Fibroblast of lung (primary cell): ENCODE measurements at regions not wholly inside any gene's neighbourhood (a gene's known extent, or its start where the extent isn't known, plus 50 kb on each side); places are given as distances from the start of the nearest gene placed in this dataset.

ENCODE experiments used
- DNase-seq, 2 donors: peaks; one replicate each; pipeline versions ENCODE4 v3.0.0 to v3.0.0-alpha.2; 2010; ENCODE audit warnings: low read depth in 2 of 2
- H2AFZ ChIP-seq: 2 replicates; pipeline ENCODE4 v1.5.1; 2012; ENCODE audit warnings: low read length, control low read depth, inconsistent platforms
- H3K27ac ChIP-seq: 2 replicates; pipeline ENCODE4 v1.5.1; 2011; ENCODE audit warnings: low read length, control low read depth; ENCODE audit not compliant: insufficient read depth
- H3K27me3 ChIP-seq: 2 replicates; pipeline ENCODE4 v1.5.1; 2011; ENCODE audit warnings: mild to moderate bottlenecking, low read length; ENCODE audit not compliant: control insufficient read depth, insufficient read depth
- H3K36me3 ChIP-seq: 2 replicates; pipeline ENCODE4 v1.5.1; 2011; ENCODE audit warnings: low read length; ENCODE audit not compliant: control insufficient read depth, insufficient read depth
- H3K4me1 ChIP-seq: 2 replicates; pipeline ENCODE4 v1.5.1; 2011; ENCODE audit warnings: low read length; ENCODE audit not compliant: control insufficient read depth, insufficient read depth; ENCODE audit errors: extremely low read depth
- H3K4me2 ChIP-seq: 2 replicates; pipeline ENCODE4 v1.5.1; 2011; ENCODE audit warnings: low read length, control low read depth; ENCODE audit not compliant: insufficient read depth; ENCODE audit errors: extremely low read depth
- H3K4me3 ChIP-seq, 4 experiments: fragments of 200-600 bp in 1 of 4; sonication (generic) in 1 of 4; replicated peaks in 1 of 4; 2 replicates each; pipeline ENCODE4 v1.5.1; 2011 to 2016; ENCODE audit warnings: low read length in 4 of 4, low read depth in 3 of 4, mild to moderate bottlenecking in 3 of 4, control low read depth in 2 of 4, inconsistent platforms in 1 of 4, mixed read lengths in 1 of 4; ENCODE audit not compliant: insufficient read depth in 1 of 4; ENCODE audit errors: control extremely low read depth in 1 of 4
- H3K79me2 ChIP-seq: 2 replicates; pipeline ENCODE4 v1.5.1; 2012; ENCODE audit warnings: mild to moderate bottlenecking, low read length, inconsistent platforms; ENCODE audit not compliant: control insufficient read depth, insufficient read depth
- H3K9ac ChIP-seq: 2 replicates; pipeline ENCODE4 v1.5.1; 2011; ENCODE audit warnings: mild to moderate bottlenecking, low read length, control low read depth; ENCODE audit not compliant: insufficient read depth
- H3K9me3 ChIP-seq: 2 replicates; pipeline ENCODE4 v1.5.1; 2012; ENCODE audit warnings: low read depth, low read length; ENCODE audit not compliant: control insufficient read depth, insufficient read depth
- H4K20me1 ChIP-seq: 2 replicates; pipeline ENCODE4 v1.5.1; 2011; ENCODE audit warnings: low read length; ENCODE audit not compliant: control insufficient read depth, insufficient read depth; ENCODE audit errors: extremely low read depth
- EZH2 ChIP-seq: IDR thresholded peaks from 2 replicates; pipeline ENCODE4 v1.5.1; 2012; ENCODE audit warnings: low read length, control low read depth, mild to moderate bottlenecking; ENCODE audit errors: missing control alignments
- TF ChIP-seq, protein P1 (sequence below), 2 donors: IDR thresholded peaks in 1 of 2; conservative IDR thresholded peaks in 1 of 2; 1 replicate in 1 of 2; 2 replicates in 1 of 2; pipeline ENCODE4 v1.5.1; 2011 to 2012; ENCODE audit warnings: low read length in 2 of 2, control low read depth in 1 of 2, inconsistent platforms in 1 of 2, low read depth in 1 of 2, mild to moderate bottlenecking in 1 of 2

DNA sequence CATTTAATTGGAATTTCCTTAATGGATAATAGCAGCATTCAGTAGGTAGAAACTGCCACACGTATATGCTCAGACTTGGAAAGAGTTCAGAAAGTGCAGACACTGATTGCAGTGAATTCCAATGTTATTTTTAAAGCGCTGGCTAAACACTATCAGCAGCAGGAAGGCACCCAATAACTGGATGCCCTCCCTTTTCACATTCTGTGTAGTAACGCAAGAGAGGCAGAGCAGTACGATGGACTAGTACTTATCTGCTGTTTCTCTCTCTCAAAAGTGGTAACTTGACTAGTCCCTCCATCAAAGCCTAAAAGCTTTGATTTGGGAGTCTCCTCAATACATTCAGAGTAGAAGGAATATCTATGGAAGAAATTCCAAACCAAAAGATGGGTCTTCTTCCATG is 791.0 kb downstream of the TMTC2 start:
- no peak for DNase-seq
- H3K4me3 ChIP-seq, result no peak overlapping the region
- TF ChIP-seq, protein P1, sequence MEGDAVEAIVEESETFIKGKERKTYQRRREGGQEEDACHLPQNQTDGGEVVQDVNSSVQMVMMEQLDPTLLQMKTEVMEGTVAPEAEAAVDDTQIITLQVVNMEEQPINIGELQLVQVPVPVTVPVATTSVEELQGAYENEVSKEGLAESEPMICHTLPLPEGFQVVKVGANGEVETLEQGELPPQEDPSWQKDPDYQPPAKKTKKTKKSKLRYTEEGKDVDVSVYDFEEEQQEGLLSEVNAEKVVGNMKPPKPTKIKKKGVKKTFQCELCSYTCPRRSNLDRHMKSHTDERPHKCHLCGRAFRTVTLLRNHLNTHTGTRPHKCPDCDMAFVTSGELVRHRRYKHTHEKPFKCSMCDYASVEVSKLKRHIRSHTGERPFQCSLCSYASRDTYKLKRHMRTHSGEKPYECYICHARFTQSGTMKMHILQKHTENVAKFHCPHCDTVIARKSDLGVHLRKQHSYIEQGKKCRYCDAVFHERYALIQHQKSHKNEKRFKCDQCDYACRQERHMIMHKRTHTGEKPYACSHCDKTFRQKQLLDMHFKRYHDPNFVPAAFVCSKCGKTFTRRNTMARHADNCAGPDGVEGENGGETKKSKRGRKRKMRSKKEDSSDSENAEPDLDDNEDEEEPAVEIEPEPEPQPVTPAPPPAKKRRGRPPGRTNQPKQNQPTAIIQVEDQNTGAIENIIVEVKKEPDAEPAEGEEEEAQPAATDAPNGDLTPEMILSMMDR (conservative IDR thresholded peaks at IDR 0.05 in 1 of 2, IDR thresholded peaks at IDR 0.05 in 1 of 2; ENCODE audit: low read depth in 1 of 2, low read length in 2 of 2), result no peak
- no peak for TF ChIP-seq EZH2
- no peak overlapping the region for H3K27ac ChIP-seq
- H3K4me2 ChIP-seq, result no peak overlapping the region
- no peaks in the 10 kb centered on the region for H3K27me3 ChIP-seq
- no peaks in the 10 kb centered on the region for H4K20me1 ChIP-seq
- H3K79me2 ChIP-seq, result no peaks in the 10 kb centered on the region
- H3K4me1 ChIP-seq, result no peaks in the 10 kb centered on the region
- H3K9ac ChIP-seq, result no peak overlapping the region
- H2AFZ ChIP-seq, result no peak overlapping the region
- H3K36me3 ChIP-seq, result no peaks in the 10 kb centered on the region
- H3K9me3 ChIP-seq, result no peaks in the 10 kb centered on the region

DNA sequence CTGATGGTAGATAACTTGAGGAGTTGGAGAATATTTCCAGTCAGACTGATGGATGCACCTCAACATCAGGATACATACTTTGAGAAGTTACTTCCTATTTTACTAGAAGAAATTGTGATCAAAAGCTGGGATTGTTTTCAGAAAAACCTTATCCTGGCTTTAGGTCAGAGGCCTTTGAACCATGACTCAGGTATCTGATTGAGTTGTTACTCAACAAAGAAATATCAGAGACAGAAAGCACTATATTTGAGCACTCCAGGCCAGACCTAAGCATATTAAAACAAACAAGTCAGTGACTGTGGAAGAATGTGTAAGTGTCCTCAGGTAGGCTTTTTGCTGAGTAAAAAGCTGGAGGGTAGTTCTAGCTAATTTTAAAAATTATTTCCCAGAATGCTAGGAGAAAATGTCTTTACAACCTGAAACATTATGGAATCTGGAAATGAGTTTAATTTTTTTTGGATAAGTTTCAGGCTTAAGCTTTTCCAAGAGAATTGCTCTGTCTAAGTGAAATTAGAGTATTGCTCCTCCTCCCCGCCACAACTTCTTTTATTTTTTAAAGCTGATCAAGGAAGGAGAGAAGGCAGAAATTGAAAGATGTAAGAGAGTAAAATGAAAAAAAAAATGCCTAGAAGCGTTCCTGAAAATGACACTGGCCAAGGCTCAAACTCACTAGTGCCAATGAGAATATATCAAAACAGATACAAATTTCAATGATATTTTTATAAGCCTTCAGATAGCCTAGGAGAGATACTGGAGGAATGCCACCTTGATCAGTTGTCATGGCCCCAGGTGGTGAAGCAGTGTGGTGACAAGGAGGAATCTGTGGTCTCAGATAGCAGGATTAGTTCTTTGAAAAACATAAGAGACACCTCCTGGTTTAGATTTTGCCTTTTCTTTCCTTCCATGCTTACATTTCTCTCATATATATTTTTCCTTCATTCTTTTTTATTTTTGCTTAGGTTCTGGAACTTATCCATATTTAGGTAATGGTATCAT is 790.3 kb downstream of the TMTC2 start:
- Histone ChIP-seq H3K4me3 (no peak overlapping the region), H3K9me3 (no peaks in the 10 kb centered on the region), H3K4me1 (no peaks in the 10 kb centered on the region), H3K27me3 (no peaks in the 10 kb centered on the region), H3K9ac (no peak overlapping the region), H3K79me2 (no peaks in the 10 kb centered on the region), H3K27ac (no peak overlapping the region), H3K36me3 (no peaks in the 10 kb centered on the region), H4K20me1 (no peaks in the 10 kb centered on the region), H2AFZ (no peak overlapping the region), H3K4me2 (no peak overlapping the region)
- DNase-seq, result no peak
- TF ChIP-seq, protein P1 (conservative IDR thresholded peaks at IDR 0.05 in 1 of 2, IDR thresholded peaks at IDR 0.05 in 1 of 2; ENCODE audit: low read depth in 1 of 2, low read length in 2 of 2), result no peak
- no peak for TF ChIP-seq EZH2

DNA sequence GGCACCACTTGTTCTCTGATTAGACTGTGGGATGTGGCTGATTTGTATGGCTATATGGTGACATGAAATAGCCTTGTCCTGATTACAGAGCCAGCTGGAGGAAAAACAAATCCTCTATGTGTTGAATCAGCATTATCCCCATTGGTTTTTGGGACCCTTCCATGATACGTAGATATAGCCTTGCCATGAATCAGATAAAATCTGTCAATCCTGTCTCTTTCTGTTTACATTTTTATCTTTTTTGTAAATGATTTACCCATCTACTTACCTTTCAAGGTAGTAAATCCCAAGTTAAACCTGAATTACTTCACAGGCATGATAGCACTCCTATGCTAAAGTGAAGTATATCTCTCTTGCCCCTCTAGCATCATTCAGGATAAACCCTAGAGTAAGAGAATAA is 789.3 kb downstream of the TMTC2 start:
- Histone ChIP-seq H3K4me3 (no peak overlapping the region), H4K20me1 (no peaks in the 10 kb centered on the region), H3K4me2 (no peak overlapping the region), H3K36me3 (no peaks in the 10 kb centered on the region), H2AFZ (no peak overlapping the region), H3K79me2 (no peaks in the 10 kb centered on the region), H3K27ac (no peak overlapping the region), H3K9ac (no peak overlapping the region), H3K9me3 (no peaks in the 10 kb centered on the region), H3K27me3 (no peaks in the 10 kb centered on the region), H3K4me1 (no peaks in the 10 kb centered on the region)
- TF ChIP-seq, protein P1 (conservative IDR thresholded peaks at IDR 0.05 in 1 of 2, IDR thresholded peaks at IDR 0.05 in 1 of 2; ENCODE audit: low read depth in 1 of 2, low read length in 2 of 2), result no peak
- no peak for TF ChIP-seq EZH2
- DNase-seq, result no peak
